ENCODE measurements at regions not wholly inside any gene's neighbourhood (a gene's known extent, or its start where the extent isn't known, plus 50 kb on each side); places are given as distances from the start of the nearest gene placed in this dataset.

GRCh38 chr16:62872339-62872738 is 836.1 kb upstream of the CDH8 start:
- intact Hi-C loops (cut with DNase I), result no loop called here
- H3K27ac ChIP-seq, result no peak overlapping the region
- H3K27me3 ChIP-seq, result no peaks in the 10 kb centered on the region
- H3K9me3 ChIP-seq, result no peaks in the 10 kb centered on the region
- ATAC-seq, result no peak
- 72 to 81% methylated on average over 1 of the region's 1 CpG for WGBS, 2 donors
- no peak overlapping the region for H3K4me3 ChIP-seq
- no peaks in the 10 kb centered on the region for H3K36me3 ChIP-seq
- no peak for TF ChIP-seq CTCF (IDR thresholded peaks at IDR 0.05)
- DNase-seq, result no peak
- H3K4me1 ChIP-seq, result no peaks in the 10 kb centered on the region
- FAIRE-seq, result no peak

GRCh38 chr16:62870554-62870953 is 834.3 kb upstream of the CDH8 start:
- intact Hi-C loops (cut with DNase I), result no loop called here
- no peak for ATAC-seq

DNA sequence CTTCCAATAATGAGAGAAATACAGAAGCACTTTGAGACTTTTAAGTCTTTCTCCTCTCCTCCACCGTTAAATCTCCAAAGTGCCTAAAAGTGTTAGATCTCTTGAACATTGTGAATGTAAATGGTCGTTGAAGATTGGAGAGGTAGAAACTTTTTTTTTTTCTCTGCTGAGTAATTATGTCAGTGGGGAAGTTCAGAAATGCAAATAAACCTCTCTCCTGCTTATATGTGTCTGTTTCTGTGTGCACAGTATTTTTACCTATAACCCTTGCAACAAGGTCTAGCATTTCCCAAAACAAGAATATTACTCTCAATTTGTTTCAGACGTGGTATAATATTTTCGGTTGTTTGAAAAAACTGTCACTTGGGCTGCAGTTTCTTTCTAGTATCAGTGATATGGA is 833.6 kb upstream of the CDH8 start:
- no peak for ATAC-seq
- intact Hi-C loops (cut with DNase I), result no loop called here
- no peak overlapping the region for H3K27ac ChIP-seq
- no peaks in the 10 kb centered on the region for H3K9me3 ChIP-seq
- no peaks in the 10 kb centered on the region for H3K27me3 ChIP-seq
- no peaks in the 10 kb centered on the region for H3K36me3 ChIP-seq
- WGBS, 2 donors, result 26 to 33% methylated on average over 4 of the region's 4 CpGs
- H3K4me1 ChIP-seq, result no peaks in the 10 kb centered on the region
- H3K4me3 ChIP-seq, result no peak overlapping the region
- DNase-seq, result no peak
- FAIRE-seq, result no peak
- TF ChIP-seq CTCF (IDR thresholded peaks at IDR 0.05), result no peak

More at GRCh38 chr16:62870554-62870953, 834.3 kb upstream of the CDH8 start:
- H3K4me1 ChIP-seq, result no peaks in the 10 kb centered on the region
- no peaks in the 10 kb centered on the region for H3K9me3 ChIP-seq
- no peak overlapping the region for H3K4me3 ChIP-seq
- H3K36me3 ChIP-seq, result no peaks in the 10 kb centered on the region
- no peak for TF ChIP-seq CTCF (IDR thresholded peaks at IDR 0.05)
- no peak overlapping the region for H3K27ac ChIP-seq
- no peak for DNase-seq
- H3K27me3 ChIP-seq, result no peaks in the 10 kb centered on the region
- no peak for FAIRE-seq

GRCh38 chr16:62863139-62863538 is 826.9 kb upstream of the CDH8 start:
- Histone ChIP-seq H3K4me1 (no peaks in the 10 kb centered on the region), H3K9me3 (no peaks in the 10 kb centered on the region), H3K27ac (no peak overlapping the region), H3K36me3 (no peaks in the 10 kb centered on the region), H3K27me3 (no peaks in the 10 kb centered on the region), H3K4me3 (no peak overlapping the region)
- DNase-seq (no peak), ATAC-seq (no peak), FAIRE-seq (no peak)
- no peak for TF ChIP-seq CTCF (IDR thresholded peaks at IDR 0.05)
- WGBS, 2 donors, result 45 to 47% methylated on average over 2 of the region's 2 CpGs
- intact Hi-C loops (cut with DNase I), result no loop called here

GRCh38 chr16:62853887-62854286 is 817.6 kb upstream of the CDH8 start:
- Histone ChIP-seq H3K4me3 (no peak overlapping the region), H3K9me3 (peaks cover 0 to 2% (median 0%) of the 10 kb centered on the region in 4 donors), H3K36me3 (no peaks in the 10 kb centered on the region), H3K4me1 (no peaks in the 10 kb centered on the region), H3K27ac (no peak overlapping the region), H3K27me3 (no peaks in the 10 kb centered on the region)
- intact Hi-C loops (cut with DNase I), result no loop called here
- WGBS, 2 donors, result 76 to 82% methylated on average over 4 of the region's 4 CpGs
- no peak for DNase-seq
- TF ChIP-seq CTCF (IDR thresholded peaks at IDR 0.05), result no peak
- ATAC-seq, result no peak
- no peak for FAIRE-seq

All from pancreas (tissue), 10 donors.